ENCODE measurements at regions not wholly inside any gene's neighbourhood (a gene's known extent, or its start where the extent isn't known, plus 50 kb on each side); places are given as distances from the start of the nearest gene placed in this dataset.

DNA sequence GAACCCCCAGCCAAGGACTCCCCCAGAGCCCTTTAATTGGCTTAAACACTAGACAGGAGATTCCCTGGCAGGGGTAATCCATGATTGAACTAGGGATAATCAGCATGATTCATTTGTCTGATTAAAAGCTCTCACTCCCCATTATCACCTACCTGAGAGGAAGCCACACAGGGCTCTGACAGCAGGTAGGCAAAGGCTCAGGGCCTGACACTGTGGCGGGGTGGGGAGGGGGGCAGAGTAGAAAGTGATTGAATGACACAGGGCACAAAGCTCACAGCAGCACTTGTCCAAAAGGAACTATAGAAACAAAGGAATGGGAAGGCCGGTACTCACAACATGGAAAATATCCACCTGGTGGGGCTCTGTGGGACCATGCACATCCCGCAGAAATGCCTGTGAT lies 231.6 kb downstream of the MAFB start:
- TF ChIP-seq POLR2A (IDR thresholded peaks at IDR 0.05; ENCODE audit: low read length) = no peak
- TF ChIP-seq GATA1 (IDR thresholded peaks at IDR 0.05; ENCODE audit: low read depth, low read length) = no peak
